GM18519 (cell line): ENCODE measurements at regions not wholly inside any gene's neighbourhood (a gene's known extent, or its start where the extent isn't known, plus 50 kb on each side); places are given as distances from the start of the nearest gene placed in this dataset.

Experiments used
- ATAC-seq: cut with Tn5 transposase; IDR thresholded peaks from one replicate; pipeline ENCODE4 v1.9.1; 2021; ENCODE audit warnings: mild to moderate bottlenecking, moderate library complexity; ENCODE audit not compliant: unreplicated experiment, low FRiP score

GRCh38 chr5:135221187-135221473 lies 177.9 kb downstream of the MACROH2A1 start:
- no peak for ATAC-seq

- no peak for ATAC-seq
Observed at GRCh38 chr5:135220394-135221186, 178.4 kb downstream of the MACROH2A1 start.

GRCh38 chr5:135219868-135220267 lies 179.2 kb downstream of the MACROH2A1 start:
- ATAC-seq = no peak

- no peak for ATAC-seq
Observed at GRCh38 chr5:135218790-135219568, 180.1 kb downstream of the MACROH2A1 start.

GRCh38 chr5:135218486-135218755 lies 180.6 kb downstream of the MACROH2A1 start:
- ATAC-seq = no peak

GRCh38 chr5:135217669-135218485 lies 181.2 kb downstream of the MACROH2A1 start:
- ATAC-seq = no peak

- no peak for ATAC-seq
Observed at GRCh38 chr5:135216471-135217343, 182.3 kb downstream of the MACROH2A1 start.

- no peak for ATAC-seq
Observed at GRCh38 chr5:135215617-135216470, 181.8 kb upstream of the PITX1 start.

- ATAC-seq = no peak
Observed at GRCh38 chr5:135214897-135215616, 181.0 kb upstream of the PITX1 start.

- ATAC-seq = no peak
Observed at GRCh38 chr5:135213466-135214239, 179.6 kb upstream of the PITX1 start.

GRCh38 chr5:135213027-135213386 lies 179.0 kb upstream of the PITX1 start:
- ATAC-seq = no peak

- no peak for ATAC-seq
Observed at GRCh38 chr5:135212361-135213026, 178.5 kb upstream of the PITX1 start.

GRCh38 chr5:135211791-135212190 lies 177.8 kb upstream of the PITX1 start:
- ATAC-seq = no peak

GRCh38 chr5:135211083-135211790 lies 177.2 kb upstream of the PITX1 start:
- no peak for ATAC-seq

GRCh38 chr5:135210286-135211055 lies 176.4 kb upstream of the PITX1 start:
- ATAC-seq = no peak
